IgD-negative memory B cell (primary cell): ENCODE measurements at regions not wholly inside any gene's neighbourhood (a gene's known extent, or its start where the extent isn't known, plus 50 kb on each side); places are given as distances from the start of the nearest gene placed in this dataset.

Source experiments
- H3K27ac Mint-ChIP-seq, 3 donors: one replicate each; pipeline ENCODE4 v1.8.0; 2020 to 2022; ENCODE audit warnings: mild to moderate bottlenecking in 3 of 3, mixed read lengths in 3 of 3, moderate library complexity in 1 of 3
- H3K27me3 Mint-ChIP-seq: one replicate; pipeline ENCODE4 v1.8.0; 2021; ENCODE audit warnings: mixed read lengths
- H3K36me3 Mint-ChIP-seq: one replicate; pipeline ENCODE4 v1.8.0; 2020; ENCODE audit warnings: mild to moderate bottlenecking, mixed read lengths
- H3K4me1 Mint-ChIP-seq, 3 donors: one replicate each; pipeline ENCODE4 v1.8.0; 2020 to 2022; ENCODE audit warnings: mixed read lengths in 3 of 3, mild to moderate bottlenecking in 1 of 3
- H3K4me3 Mint-ChIP-seq, 4 donors: one replicate each; pipeline ENCODE4 v1.8.0; 2020 to 2022; ENCODE audit warnings: mild to moderate bottlenecking in 4 of 4, mixed read lengths in 4 of 4, moderate library complexity in 3 of 4
- H3K9me3 Mint-ChIP-seq, 3 donors: one replicate each; pipeline ENCODE4 v1.8.0; 2020 to 2021; ENCODE audit warnings: mixed read lengths in 3 of 3, mild to moderate bottlenecking in 1 of 3

DNA sequence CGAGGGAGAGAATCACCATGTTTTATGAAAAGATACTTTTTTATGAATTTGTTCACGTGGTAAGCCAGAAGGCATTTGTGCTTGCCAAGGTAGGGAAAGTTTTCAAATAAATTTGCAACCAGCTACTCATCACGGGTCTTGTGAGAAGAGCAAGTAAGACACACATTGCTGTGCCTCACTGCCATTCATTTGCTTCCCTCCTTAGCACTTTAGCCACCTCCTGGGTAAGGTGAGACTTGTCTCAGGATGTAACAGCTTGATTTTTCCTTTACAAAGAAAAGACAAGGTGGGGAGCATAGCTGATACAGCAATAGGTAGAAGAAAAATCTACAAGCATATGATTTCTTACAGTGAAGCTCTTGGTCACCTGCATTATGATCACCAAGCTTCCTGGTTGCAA lies 342.4 kb upstream of the GRM3 start:
- H3K27me3 Mint-ChIP-seq = no peaks in the 10 kb centered on the region
- peaks cover 0 to 11% (median 2%) of the 10 kb centered on the region in 3 donors for H3K9me3 Mint-ChIP-seq
- H3K4me1 Mint-ChIP-seq = no peaks in the 10 kb centered on the region
- no peak overlapping the region for H3K27ac Mint-ChIP-seq
- H3K4me3 Mint-ChIP-seq = no peak overlapping the region
- no peaks in the 10 kb centered on the region for H3K36me3 Mint-ChIP-seq

DNA sequence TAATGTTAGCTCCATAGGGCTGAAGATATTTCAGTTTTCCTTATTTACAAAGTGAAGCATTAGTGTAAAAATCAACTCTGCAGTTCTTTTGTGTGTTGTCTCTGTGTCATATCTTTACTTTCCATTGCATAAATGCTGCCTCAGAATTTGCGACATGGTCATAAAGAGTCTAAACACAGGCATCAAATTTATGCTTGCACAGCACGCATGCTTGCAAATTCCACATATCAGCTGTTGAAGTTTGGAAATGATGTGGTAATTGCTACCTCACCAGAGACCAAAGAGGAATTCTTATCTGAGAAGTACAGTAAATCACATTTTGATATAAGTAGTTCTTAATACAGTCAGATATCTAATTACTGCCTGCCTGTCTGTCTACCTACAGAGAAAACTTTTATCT lies 348.2 kb upstream of the GRM3 start:
- Mint-ChIP-seq H3K27me3 (no peaks in the 10 kb centered on the region), H3K9me3 (peaks cover 0 to 11% (median 2%) of the 10 kb centered on the region in 3 donors), H3K4me3 (no peak overlapping the region), H3K36me3 (no peaks in the 10 kb centered on the region), H3K27ac (no peak overlapping the region), H3K4me1 (no peaks in the 10 kb centered on the region)

DNA sequence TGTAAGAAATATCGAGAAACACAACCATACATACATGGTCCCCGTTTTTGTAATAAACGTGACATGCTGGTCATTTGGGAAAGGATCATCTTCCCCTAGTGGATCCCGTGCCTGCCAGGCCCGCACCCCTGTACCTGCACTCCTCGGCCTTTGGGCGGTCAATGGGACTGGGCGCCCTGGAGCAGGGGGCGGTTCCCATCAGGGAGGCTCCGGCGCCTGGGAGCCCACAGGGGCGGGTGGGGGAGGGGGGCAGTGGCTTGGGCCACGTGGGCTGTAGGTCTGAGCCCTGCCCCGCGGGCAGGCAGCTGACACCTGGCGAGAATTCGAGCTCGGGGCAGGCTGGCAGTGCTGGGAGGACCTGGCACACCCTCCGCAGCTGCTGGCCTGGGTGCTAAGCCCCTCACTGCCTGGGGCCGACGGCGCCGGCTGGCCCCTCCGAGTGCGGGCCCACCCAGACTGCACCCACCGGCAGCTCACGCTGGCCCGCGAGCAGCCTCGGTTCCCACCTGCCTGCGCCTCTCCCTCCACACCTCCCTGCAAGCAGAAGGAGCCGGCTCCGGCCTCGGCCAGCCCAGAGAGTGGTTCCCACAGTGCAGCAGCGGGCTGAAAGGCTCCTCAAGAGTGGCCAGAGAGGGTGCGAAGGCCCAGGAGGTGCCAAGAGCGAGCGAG lies 361.6 kb upstream of the GRM3 start:
- Mint-ChIP-seq H3K9me3 (no peaks in the 10 kb centered on the region), H3K4me3 (no peak overlapping the region), H3K27ac (no peak overlapping the region), H3K4me1 (no peaks in the 10 kb centered on the region), H3K27me3 (no peaks in the 10 kb centered on the region), H3K36me3 (no peaks in the 10 kb centered on the region)

DNA sequence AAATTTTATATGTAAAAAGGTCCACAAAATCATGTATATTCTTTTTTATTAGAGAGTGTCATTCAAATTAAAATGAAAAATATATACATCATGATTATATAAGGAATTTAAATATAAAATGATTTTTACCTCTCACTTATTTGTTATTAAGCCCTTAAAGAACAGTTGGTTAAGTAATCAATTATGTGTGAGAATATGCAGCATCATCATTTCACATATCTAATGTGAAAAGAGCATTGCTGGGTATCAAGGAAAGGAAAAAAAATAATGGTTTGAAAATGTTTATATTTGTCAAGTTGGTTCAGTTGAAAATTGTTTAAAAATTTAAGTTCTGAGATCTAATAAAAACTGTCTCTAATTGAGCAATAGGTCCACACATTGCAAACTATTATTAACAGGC lies 363.6 kb upstream of the GRM3 start:
- H3K36me3 Mint-ChIP-seq = no peaks in the 10 kb centered on the region
- H3K4me3 Mint-ChIP-seq = no peak overlapping the region
- no peaks in the 10 kb centered on the region for H3K4me1 Mint-ChIP-seq
- H3K27ac Mint-ChIP-seq = no peak overlapping the region
- H3K27me3 Mint-ChIP-seq = no peaks in the 10 kb centered on the region
- no peaks in the 10 kb centered on the region for H3K9me3 Mint-ChIP-seq

DNA sequence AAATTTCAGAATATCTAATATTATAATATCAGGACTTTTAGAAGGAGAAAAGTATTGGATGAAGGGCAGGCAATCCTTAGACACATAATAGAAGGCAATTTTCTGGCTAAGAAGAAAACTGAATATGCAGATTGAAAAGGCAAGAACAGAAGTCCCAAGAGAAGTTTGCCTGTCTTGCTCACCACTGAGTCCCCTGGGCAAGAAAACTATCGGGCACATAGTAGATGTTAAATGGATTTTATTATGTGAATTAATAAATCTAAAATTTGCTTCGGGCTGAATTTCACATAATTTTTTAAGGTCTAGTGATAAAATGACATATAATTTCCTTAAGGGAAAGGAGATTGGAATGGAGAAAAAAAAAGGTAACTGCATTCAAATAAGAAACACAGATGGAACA lies 380.9 kb upstream of the GRM3 start:
- Mint-ChIP-seq H3K9me3 (peaks cover 0 to 5% (median 2%) of the 10 kb centered on the region in 3 donors), H3K36me3 (no peaks in the 10 kb centered on the region), H3K4me1 (peaks cover 0 to 1% (median 0%) of the 10 kb centered on the region in 3 donors), H3K27ac (no peak overlapping the region), H3K27me3 (no peaks in the 10 kb centered on the region), H3K4me3 (no peak overlapping the region)

DNA sequence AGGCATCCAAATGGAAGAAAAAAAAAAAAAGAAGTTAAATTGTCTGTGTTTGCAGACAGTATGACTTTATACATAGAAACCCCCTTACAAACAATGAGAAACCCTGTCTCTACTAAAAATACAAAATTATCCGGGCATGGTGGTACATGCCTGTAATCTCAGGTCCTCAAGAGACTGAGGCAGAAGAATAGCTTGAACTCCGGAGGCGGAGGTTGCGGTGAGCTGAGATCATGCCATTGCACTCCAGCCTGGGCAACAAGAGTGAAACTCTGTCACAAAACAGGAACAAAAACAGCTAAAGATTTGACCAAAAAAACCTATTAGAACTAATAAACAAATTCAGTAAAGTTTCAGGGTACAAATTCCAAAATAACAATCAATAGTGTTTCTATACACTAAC lies 385.8 kb upstream of the GRM3 start:
- Mint-ChIP-seq H3K9me3 (peaks cover 0 to 12% (median 2%) of the 10 kb centered on the region in 3 donors), H3K36me3 (no peaks in the 10 kb centered on the region), H3K4me1 (peaks cover 0 to 1% (median 0%) of the 10 kb centered on the region in 3 donors), H3K27ac (no peak overlapping the region), H3K27me3 (no peaks in the 10 kb centered on the region), H3K4me3 (no peak overlapping the region)

DNA sequence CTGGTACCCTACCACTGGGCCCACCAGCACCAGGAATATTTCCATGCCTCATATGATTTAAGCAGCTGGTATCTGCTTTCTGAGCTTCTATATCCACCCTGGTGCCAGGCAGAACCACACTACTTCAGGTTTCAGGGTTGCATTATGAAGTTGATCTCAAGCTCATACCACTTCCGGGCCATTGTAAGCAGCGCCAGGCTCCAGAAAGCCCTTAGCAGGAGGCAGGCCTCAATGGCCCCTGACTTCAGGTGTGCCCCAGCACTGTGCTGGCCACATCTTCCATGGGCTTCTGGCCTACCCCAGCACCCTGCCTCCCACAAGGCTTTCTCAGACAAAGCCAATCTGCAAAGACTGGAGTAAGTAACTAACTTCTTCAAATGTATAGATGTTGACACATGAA lies 391.3 kb upstream of the GRM3 start:
- Mint-ChIP-seq H3K27ac (no peak overlapping the region), H3K4me3 (no peak overlapping the region), H3K9me3 (peaks cover 4 to 11% (median 7%) of the 10 kb centered on the region in 3 donors), H3K27me3 (no peaks in the 10 kb centered on the region), H3K36me3 (peaks cover 2% of the 10 kb centered on the region), H3K4me1 (no peaks in the 10 kb centered on the region)

DNA sequence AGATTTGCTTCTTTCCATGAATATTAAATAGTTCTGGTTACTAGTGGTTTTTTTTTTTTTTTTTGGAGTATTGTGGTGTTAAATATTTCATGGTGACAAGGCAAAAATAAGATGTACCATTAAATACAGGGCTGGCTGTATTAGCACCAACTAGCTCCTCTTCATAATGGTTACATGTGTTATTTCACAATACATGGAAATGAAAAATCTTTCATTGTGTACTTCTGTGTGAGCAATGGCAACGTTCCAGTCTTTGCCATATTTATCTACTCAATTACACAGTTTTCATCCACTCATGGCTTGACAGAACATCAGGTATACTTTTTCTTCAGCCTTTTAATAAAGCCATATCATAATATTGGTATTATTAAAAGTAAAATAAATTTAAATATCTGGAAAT lies 394.7 kb upstream of the GRM3 start:
- Mint-ChIP-seq H3K36me3 (peaks cover 2% of the 10 kb centered on the region), H3K27ac (no peak overlapping the region), H3K4me3 (no peak overlapping the region), H3K9me3 (peaks cover 6 to 17% (median 7%) of the 10 kb centered on the region in 3 donors), H3K27me3 (no peaks in the 10 kb centered on the region), H3K4me1 (no peaks in the 10 kb centered on the region)

DNA sequence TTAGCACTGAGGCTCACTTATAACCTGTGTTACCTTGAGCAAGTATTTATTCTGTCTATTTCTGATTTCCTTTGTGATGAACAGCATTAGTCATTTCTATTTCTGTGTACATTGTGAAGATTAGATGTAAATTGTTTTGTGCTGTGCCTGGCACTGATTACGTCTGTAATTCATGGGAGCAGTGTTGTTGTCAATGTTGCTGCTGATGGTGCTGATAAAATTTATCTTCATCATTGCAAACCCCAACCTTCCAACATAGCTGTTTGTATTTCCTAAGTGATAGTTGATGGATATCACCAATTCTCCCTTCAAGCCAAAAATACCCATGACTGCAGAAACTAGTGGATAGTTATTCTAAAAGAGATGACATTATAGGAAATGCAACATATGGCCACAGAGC lies 400.5 kb upstream of the GRM3 start:
- H3K27me3 Mint-ChIP-seq = no peaks in the 10 kb centered on the region
- H3K9me3 Mint-ChIP-seq = peaks cover 0 to 6% (median 5%) of the 10 kb centered on the region in 3 donors
- H3K36me3 Mint-ChIP-seq = no peaks in the 10 kb centered on the region
- no peak overlapping the region for H3K4me3 Mint-ChIP-seq
- no peaks in the 10 kb centered on the region for H3K4me1 Mint-ChIP-seq
- H3K27ac Mint-ChIP-seq = no peak overlapping the region

DNA sequence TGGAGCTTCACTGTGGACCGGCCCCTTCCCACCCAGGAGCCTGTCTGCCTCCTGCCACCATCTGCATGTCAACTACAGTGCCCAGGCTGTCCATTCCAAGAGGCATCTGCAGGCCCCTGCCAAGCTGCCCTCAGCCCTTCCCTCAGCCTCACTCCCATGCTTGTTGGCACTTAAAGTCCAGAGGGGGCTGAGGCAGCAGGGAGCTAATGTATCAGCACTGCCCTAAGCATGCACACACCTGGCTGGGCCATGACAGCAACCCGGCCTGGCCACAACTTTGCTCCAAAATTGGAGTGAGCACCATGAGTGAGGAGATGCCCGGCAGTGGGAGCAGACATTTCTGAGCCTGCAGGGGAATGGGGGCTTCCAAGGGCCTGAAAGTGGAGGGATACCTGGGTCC lies 417.5 kb upstream of the GRM3 start:
- H3K27ac Mint-ChIP-seq = no peak overlapping the region
- H3K4me1 Mint-ChIP-seq = no peaks in the 10 kb centered on the region
- H3K9me3 Mint-ChIP-seq = peaks cover 4 to 17% (median 8%) of the 10 kb centered on the region in 3 donors
- H3K4me3 Mint-ChIP-seq = no peak overlapping the region
- no peaks in the 10 kb centered on the region for H3K36me3 Mint-ChIP-seq
- no peaks in the 10 kb centered on the region for H3K27me3 Mint-ChIP-seq

DNA sequence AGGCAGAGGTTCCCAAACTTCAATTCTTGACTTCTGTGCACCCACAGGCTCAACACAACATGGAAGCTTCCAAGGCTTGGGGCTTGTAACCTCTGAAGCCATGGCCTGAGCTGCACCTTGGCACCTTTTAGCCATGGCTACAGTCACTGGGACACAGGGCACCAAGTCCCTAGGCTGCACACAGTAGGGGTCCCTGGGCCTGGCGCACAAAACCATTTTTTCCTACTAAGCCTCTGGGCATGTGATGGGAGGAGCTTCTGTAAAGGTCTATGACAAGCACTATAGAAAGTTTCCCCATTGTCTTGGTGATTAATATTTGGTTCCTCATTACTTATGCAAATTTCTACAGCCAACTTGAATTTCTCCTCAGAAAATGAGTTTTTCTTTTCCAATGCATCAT lies 420.9 kb upstream of the GRM3 start:
- H3K4me3 Mint-ChIP-seq = no peak overlapping the region

DNA sequence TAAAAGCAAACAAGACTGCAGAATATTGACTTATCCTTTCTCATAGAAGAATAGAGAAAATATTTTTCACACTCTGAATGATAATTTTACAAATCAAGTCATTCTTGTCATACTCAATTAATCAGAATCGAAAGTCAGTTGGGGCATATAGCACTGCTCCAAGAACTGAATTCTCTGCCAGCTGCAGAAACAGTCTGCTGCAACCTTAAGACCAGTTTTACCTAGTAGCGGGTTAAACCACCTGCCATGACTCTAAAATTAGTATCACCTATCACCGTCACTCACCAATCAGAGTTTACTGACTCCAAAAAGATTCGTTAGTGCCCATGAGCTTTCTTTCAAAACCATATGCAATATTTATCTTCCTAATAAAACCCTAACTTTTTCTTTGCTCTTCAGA lies 429.0 kb upstream of the GRM3 start:
- H3K9me3 Mint-ChIP-seq = no peaks in the 10 kb centered on the region
- H3K27ac Mint-ChIP-seq = no peak overlapping the region
- no peaks in the 10 kb centered on the region for H3K4me1 Mint-ChIP-seq
- H3K36me3 Mint-ChIP-seq = no peaks in the 10 kb centered on the region
- H3K4me3 Mint-ChIP-seq = no peak overlapping the region
- H3K27me3 Mint-ChIP-seq = no peaks in the 10 kb centered on the region

More for the DNA sequence above, 420.9 kb upstream of the GRM3 start:
- H3K27ac Mint-ChIP-seq = no peak overlapping the region
- H3K36me3 Mint-ChIP-seq = no peaks in the 10 kb centered on the region
- H3K9me3 Mint-ChIP-seq = peaks cover 3 to 17% (median 5%) of the 10 kb centered on the region in 3 donors
- H3K4me1 Mint-ChIP-seq = no peaks in the 10 kb centered on the region
- no peaks in the 10 kb centered on the region for H3K27me3 Mint-ChIP-seq

DNA sequence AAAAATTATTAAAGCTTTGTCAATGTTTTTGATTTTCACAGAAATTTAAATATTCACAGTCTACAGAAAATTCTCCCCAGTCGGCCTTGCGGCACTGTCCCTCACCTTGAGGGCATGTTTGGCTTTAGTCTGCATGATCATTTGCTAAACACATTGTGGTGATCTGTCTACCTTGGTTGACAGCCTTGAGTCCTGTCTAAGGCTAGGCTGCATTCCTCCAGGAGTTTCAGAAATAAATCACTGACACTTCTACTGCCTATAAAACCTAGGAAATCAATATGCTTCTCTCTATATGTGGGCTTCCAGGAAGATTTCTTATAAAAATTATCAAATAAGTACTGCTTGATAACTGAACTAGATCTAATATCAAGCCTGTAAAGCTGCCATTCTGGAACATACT lies 430.7 kb upstream of the GRM3 start:
- Mint-ChIP-seq H3K4me3 (no peak overlapping the region), H3K27ac (no peak overlapping the region), H3K27me3 (no peaks in the 10 kb centered on the region), H3K4me1 (no peaks in the 10 kb centered on the region), H3K9me3 (no peaks in the 10 kb centered on the region), H3K36me3 (no peaks in the 10 kb centered on the region)

DNA sequence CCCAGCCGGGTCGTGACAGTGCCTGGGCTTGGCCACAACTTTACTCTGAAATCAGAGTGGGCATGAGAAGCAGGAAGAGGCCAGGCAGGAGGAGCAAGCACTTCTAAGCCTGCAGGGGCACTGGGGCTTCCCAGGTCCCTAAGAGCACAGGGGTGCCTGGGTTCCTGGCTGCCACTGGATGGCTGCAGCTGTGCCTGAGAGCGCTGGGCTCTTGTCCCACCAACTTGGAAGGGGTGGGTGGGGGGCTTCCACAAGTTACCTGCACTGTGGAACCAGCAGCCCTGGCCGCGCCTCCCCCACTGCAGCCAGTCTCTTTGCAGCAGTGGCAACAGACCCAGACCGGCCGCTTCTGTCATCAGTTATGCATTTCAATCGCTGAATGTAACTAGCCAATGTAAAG lies 434.7 kb upstream of the GRM3 start:
- H3K4me3 Mint-ChIP-seq = no peak overlapping the region
- H3K27me3 Mint-ChIP-seq = no peaks in the 10 kb centered on the region
- no peaks in the 10 kb centered on the region for H3K4me1 Mint-ChIP-seq
- no peak overlapping the region for H3K27ac Mint-ChIP-seq
- no peaks in the 10 kb centered on the region for H3K36me3 Mint-ChIP-seq
- peaks cover 0 to 2% (median 0%) of the 10 kb centered on the region in 3 donors for H3K9me3 Mint-ChIP-seq

DNA sequence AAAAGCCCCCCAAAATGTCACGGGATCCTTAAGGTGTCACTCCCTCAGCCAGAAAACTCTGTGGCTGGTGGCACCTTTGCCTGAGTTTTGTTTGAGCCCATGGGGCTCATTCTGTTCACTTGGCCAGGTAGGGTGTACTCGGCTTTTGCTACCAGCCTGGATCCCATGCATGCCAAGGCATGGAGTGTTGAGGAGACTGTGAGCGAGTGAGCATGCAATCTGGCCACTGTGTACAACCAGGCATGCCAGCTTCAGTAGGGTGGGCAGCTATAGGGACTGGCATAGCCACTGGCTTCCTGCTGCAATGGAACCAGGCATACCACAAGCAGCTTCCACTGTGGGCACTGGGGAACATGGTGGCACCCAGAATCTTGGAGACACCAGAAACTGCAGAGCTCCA lies 436.0 kb upstream of the GRM3 start:
- no peaks in the 10 kb centered on the region for H3K27me3 Mint-ChIP-seq

DNA sequence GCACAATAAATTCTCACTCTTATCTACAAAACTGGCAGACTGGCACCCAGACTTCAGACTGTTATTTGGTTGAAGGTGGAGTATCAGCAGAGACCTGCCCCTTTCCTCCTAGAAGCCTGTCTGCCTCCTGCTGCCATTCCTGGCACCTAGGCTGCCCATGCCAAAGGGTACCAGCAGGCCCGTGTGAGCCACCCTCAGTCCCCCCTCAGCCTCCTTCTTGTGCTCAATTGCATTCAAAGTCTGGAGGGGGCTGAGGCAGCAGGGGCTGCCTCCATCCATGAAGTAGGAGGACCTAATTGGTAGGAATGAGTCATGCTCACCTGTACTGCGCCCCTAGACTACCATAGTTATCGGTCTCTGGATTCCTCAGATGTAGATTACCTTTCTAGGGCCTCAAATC lies 440.9 kb upstream of the GRM3 start:
- Mint-ChIP-seq H3K4me3 (no peak overlapping the region), H3K36me3 (no peaks in the 10 kb centered on the region), H3K27me3 (no peaks in the 10 kb centered on the region), H3K4me1 (no peaks in the 10 kb centered on the region), H3K27ac (no peak overlapping the region), H3K9me3 (peaks cover 2 to 4% (median 3%) of the 10 kb centered on the region in 3 donors)

More for the DNA sequence above, 436.0 kb upstream of the GRM3 start:
- Mint-ChIP-seq H3K4me1 (no peaks in the 10 kb centered on the region), H3K36me3 (no peaks in the 10 kb centered on the region), H3K4me3 (no peak overlapping the region), H3K9me3 (peaks cover 0 to 2% (median 0%) of the 10 kb centered on the region in 3 donors), H3K27ac (no peak overlapping the region)
